Kasumi-1 (cell line): ENCODE measurements at regions not wholly inside any gene's neighbourhood (a gene's known extent, or its start where the extent isn't known, plus 50 kb on each side); places are given as distances from the start of the nearest gene placed in this dataset.
"Not testable (repeated sequence)": the region's sequence is repeated elsewhere in the genome, so short reads cannot be mapped to it uniquely, and the experiment has no call there.

Experiments
- DNase-seq, 2 experiments: peaks; one replicate each; lab custom pipeline; 2025; lab: John Stamatoyannopoulos, UW

DNA sequence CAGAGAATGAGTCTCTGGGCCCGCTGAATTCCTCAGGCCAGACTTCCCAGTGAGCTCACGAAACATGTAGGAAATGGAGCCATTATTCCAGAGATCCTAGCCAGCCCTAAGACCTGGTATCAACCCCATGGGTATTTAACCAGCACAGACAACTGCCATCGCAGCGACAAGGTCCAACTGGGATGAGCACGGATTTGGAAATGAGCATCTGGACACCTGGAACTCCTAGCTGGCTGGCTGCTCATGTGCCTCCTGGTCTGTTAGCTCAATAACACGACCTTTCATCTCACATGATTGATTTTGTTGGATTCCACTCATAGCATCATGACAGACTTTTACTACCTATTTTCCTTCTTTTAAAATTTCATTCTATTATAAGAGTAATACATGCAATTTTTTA lies 51.0 kb downstream of the POU3F3 start:
- DNase-seq = no peak

GRCh38 chr2:104909317-104909716 lies 55.4 kb downstream of the POU3F3 start:
- DNase-seq = no peak

DNA sequence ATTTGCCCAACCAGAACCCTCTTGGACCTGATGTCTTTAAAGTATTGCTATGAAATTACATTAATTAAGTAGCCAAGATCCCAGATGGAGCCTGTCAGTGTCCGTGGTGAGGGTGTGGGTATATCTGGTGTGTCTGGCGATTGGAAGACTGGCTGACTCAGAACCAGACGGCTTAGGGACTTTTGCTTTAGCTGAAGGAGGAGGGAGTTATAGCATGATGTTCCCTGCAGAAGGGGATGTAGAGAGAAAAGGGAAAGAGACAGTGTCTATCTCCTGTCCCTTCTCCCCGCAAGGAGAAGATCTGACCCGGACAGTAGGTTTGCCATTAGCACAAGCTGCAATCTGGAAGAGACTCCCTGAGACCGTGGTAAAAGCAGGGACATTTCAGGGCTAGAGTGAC lies 60.6 kb downstream of the POU3F3 start:
- no peak for DNase-seq

GRCh38 chr2:104915107-104915793 lies 61.3 kb downstream of the POU3F3 start:
- no peak for DNase-seq

DNA sequence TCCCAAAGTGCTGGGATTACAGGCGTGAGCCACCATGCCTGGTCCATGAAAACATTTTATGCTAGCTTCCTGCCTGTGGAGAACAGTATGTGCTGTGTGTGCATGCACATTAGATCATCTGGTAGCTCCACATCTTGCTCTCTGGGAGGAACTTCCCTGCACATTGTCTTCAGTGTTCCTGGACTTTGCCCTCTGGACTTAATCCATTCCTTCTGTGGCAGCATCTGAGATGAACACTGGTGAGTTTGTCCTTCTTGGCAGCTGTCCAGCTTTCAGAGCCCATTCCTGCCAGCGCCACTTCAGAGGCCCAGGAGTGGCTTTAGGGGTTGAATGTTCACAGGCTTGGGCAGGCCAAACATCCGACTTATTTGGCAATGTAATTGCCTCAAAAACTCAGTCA lies 65.2 kb downstream of the POU3F3 start:
- no peak for DNase-seq

DNA sequence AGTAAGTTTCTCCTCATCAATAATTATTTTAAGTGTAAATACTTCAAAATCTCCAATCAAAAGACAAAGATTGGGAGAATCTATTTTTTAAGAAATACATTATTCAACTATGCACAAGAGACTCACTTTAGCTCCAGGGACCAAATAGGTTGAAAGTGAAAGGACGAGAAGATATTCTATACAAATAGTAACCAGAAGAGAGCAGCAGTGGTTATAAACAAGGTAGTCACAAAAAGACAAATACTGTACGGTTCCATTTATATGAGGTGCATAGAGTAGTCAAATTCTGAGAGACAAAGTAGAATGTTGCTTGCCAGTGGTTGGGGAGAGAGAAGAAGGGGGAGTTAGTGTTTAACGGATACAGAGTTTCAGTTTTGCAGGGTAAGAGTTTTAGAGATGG lies 69.8 kb downstream of the POU3F3 start:
- DNase-seq = peak; percentile 26 to 40

GRCh38 chr2:104929663-104930062 lies 75.7 kb downstream of the POU3F3 start:
- DNase-seq = no peak

- DNase-seq = no peak
These were observed 76.8 kb downstream of the POU3F3 start for GRCh38 chr2:104930732-104931131.

DNA sequence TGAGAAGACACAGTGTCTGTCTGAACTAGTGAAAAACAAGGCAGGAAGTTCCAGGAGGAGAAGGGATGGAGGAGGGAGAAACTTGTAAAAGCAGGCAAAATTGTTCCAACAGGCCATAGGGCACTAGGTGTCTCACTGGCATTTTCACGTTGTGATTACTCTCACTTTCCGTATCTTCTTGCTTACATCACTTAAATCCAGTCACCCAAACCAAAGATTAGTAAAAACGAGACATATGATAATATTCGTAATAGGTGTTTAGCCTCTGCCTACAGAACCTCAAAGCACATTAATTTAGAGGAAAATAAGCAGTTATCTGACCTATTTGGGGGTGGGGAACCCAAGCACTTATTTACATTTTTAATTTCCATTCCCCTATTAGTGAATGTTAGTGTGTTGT lies 78.3 kb downstream of the POU3F3 start:
- DNase-seq = no peak

GRCh38 chr2:104933151-104933917 lies 79.4 kb downstream of the POU3F3 start:
- no peak for DNase-seq

GRCh38 chr2:104936527-104936926 lies 82.6 kb downstream of the POU3F3 start:
- no peak for DNase-seq

DNA sequence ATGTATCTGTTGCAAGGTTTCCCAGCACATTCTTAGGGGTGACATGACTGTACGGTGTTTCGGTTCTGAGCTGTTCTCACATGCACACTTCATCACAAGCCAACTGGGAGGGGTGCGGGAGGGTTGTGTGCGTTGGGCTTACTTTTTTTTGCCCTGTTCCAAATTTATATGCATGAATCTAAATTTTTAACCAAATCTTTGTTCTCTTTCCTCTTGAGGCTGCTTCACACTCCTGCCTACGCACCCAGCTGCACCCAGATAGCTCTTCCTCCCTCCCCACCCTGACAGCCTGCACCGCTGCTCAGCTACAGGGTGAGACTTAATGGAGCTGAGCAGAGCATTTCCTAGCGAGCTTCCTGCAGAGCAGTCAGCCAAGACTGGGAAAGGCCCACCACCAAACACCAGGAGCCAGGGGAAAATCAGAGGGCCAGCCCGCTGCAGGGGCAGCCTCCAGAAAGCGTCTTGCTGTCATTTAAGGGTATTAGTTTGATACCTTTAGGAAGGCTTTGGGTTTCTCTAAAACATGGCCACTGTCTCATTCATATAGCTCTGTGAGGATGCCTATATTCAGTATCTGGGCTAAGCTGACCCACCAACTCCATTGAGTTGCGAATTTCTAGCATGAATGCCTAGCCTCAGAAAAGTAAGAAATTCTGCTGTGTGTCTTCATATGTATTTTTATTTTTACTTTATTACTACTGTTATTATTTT lies 84.5 kb downstream of the POU3F3 start:
- no peak for DNase-seq

GRCh38 chr2:104939570-104940217 lies 85.8 kb downstream of the POU3F3 start:
- DNase-seq = no peak

- peak; percentile 3 to 16 for DNase-seq
These were observed 90.6 kb downstream of the POU3F3 start for GRCh38 chr2:104944495-104944894.

- DNase-seq = no peak
These were observed 91.2 kb downstream of the POU3F3 start for GRCh38 chr2:104945121-104945520.

- DNase-seq = no peak
These were observed 92.0 kb downstream of the POU3F3 start for GRCh38 chr2:104945866-104946265.

- DNase-seq = not testable (repeated sequence)
These were observed 90.4 kb upstream of the MRPS9 start for GRCh38 chr2:104947456-104947855.

GRCh38 chr2:104952976-104953375 lies 84.9 kb upstream of the MRPS9 start:
- no peak for DNase-seq

- no peak for DNase-seq
These were observed 72.0 kb upstream of the MRPS9 start for GRCh38 chr2:104965900-104966299.

- DNase-seq = peak; percentile 29 to 49
These were observed 68.3 kb upstream of the MRPS9 start for GRCh38 chr2:104969564-104969963.

- no peak for DNase-seq
These were observed 62.5 kb upstream of the MRPS9 start for GRCh38 chr2:104975371-104975770.

DNA sequence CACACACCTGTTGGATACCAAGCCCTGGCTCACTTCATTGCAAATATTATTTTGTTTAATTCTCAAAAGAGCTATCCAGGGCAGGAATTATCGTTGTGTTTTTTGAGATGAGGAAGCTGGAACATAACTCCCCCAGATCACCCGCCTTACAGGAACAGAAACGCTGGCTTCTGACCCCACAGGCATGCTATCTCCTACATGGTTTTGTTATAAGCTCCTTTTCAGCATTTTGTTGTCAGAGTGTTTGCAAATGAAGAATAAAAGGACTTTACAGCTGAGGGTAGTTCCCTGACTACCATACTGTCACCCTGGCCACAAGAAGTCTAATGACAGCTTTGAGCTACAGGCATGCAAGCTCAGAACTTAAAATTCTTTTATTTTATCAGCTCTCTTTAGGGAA lies 62.0 kb upstream of the MRPS9 start:
- DNase-seq = peak; percentile 25 to 30
